NB4 (cell line): ENCODE measurements at regions not wholly inside any gene's neighbourhood (a gene's known extent, or its start where the extent isn't known, plus 50 kb on each side); places are given as distances from the start of the nearest gene placed in this dataset.

Experiments used
- DNase-seq: peaks from one replicate; pipeline ENCODE4 v3.0.0; 2010; ENCODE audit warnings: low read depth
- H3K4me3 ChIP-seq: one replicate; pipeline ENCODE4 v1.5.1; 2011; ENCODE audit warnings: mild to moderate bottlenecking, low read depth, low read length, moderate library complexity
- MYC ChIP-seq: IDR thresholded peaks from 2 replicates; pipeline ENCODE4 v1.6.1; 2011; ENCODE audit warnings: low read depth, low read length
- POLR2A ChIP-seq: IDR thresholded peaks from 2 replicates; pipeline ENCODE4 v1.6.1; 2011; ENCODE audit warnings: mild to moderate bottlenecking; ENCODE audit not compliant: insufficient read length; ENCODE audit errors: extremely low read depth
- TF ChIP-seq, protein P1 (sequence below): IDR thresholded peaks from 2 replicates; pipeline ENCODE4 v1.6.1; 2011; ENCODE audit warnings: low read depth, low read length
- TF ChIP-seq, protein P2 (sequence below): IDR thresholded peaks from one replicate; pipeline ENCODE4 v1.5.1; 2012; ENCODE audit warnings: low read depth, low read length

DNA sequence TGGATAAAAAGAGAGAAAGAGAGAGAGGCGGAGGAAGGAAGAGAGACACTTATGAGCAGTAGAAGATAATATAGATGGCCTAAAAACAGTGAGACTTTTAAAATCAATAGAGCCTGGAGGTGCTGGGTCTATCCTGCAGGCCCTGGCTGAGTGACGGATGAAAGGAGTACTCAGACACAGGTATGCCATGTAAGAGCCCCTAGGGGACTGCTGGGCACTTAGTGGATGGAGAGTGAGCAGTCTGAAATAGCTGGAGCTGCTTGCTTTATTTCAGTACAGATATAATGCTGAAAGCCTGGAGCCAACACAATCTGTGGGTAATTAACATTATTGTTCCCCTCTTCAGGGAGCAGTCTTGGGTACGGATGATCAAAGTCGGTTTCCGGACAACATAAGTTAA, 578.6 kb downstream of the SPOCK3 start:
- no peak overlapping the region for H3K4me3 ChIP-seq
- no peak for TF ChIP-seq MYC
- TF ChIP-seq, protein P1, sequence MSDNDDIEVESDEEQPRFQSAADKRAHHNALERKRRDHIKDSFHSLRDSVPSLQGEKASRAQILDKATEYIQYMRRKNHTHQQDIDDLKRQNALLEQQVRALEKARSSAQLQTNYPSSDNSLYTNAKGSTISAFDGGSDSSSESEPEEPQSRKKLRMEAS: no peak
- TF ChIP-seq POLR2A: no peak
- TF ChIP-seq, protein P2, sequence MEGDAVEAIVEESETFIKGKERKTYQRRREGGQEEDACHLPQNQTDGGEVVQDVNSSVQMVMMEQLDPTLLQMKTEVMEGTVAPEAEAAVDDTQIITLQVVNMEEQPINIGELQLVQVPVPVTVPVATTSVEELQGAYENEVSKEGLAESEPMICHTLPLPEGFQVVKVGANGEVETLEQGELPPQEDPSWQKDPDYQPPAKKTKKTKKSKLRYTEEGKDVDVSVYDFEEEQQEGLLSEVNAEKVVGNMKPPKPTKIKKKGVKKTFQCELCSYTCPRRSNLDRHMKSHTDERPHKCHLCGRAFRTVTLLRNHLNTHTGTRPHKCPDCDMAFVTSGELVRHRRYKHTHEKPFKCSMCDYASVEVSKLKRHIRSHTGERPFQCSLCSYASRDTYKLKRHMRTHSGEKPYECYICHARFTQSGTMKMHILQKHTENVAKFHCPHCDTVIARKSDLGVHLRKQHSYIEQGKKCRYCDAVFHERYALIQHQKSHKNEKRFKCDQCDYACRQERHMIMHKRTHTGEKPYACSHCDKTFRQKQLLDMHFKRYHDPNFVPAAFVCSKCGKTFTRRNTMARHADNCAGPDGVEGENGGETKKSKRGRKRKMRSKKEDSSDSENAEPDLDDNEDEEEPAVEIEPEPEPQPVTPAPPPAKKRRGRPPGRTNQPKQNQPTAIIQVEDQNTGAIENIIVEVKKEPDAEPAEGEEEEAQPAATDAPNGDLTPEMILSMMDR: no peak
- no peak for DNase-seq

DNA sequence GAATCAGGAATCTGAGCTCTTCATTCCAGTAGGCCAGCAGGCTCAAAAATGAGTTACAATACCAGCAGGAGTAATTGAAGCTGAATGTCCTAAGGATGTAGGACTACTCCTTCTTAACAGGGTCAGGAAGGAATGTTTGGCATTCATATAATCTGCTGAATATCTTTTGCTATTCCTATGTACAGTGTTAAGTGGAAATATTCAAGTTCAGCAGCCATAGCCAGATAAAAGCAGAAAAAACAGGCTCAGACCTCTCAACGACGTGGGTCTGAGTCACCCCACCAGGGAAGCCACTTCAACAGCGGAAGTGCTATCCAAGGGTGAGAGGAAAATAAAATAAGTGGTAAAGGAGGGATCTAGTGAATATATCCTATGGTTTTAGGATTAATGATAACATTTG, 577.0 kb downstream of the SPOCK3 start:
- no peak overlapping the region for H3K4me3 ChIP-seq
- no peak for DNase-seq
- TF ChIP-seq, protein P2: no peak
- TF ChIP-seq MYC: no peak
- TF ChIP-seq, protein P1: no peak
- no peak for TF ChIP-seq POLR2A

DNA sequence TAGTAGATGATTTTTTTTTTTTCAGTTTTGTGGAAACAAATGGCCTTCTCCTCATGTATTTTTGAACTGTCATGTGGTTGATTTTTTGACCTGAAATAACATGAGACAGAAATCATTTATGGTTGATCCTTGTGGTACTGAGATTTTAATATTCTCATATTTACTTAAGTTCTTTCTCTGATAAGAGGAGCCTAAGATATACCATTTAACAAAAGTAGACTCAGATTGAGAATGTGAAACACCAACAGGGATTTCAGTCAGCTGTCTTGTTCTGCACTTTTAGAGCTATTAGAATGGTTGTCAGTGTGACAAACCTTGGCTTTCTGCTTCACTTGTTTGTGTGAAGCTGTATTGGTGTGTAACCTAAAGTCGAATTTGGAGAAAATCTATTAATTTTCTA, 575.7 kb downstream of the SPOCK3 start:
- no peak for DNase-seq
- no peak overlapping the region for H3K4me3 ChIP-seq
- TF ChIP-seq, protein P2: no peak
- TF ChIP-seq, protein P1: no peak
- TF ChIP-seq MYC (no peak), POLR2A (no peak)

DNA sequence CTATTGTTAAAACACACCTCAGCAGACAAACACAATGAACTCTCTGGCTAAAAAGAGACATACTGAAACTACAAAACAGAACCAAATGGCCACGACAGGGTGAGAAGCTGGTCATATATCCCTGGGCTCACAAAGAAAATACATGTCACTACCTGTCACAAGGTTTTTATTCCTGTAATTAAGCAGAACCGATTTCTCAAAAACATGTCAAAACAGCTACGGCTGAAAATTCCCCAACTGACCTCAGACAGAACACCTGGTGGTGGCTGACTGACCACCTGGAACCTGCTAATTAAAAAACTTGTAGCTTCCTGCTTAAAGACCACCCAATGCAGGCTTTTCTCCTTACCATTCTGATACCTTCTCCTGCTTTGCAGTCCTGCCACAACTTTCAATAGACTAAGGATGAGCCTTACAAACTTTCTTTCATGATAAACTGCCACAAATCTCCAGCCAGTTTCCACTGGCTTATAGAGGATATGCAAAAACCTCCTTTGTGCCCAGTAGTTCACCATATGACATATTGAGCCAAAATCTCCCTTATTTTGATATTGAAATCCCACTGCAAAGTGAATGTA, 571.9 kb downstream of the SPOCK3 start:
- no peak overlapping the region for H3K4me3 ChIP-seq
- no peak for DNase-seq
- no peak for TF ChIP-seq MYC
- TF ChIP-seq POLR2A: no peak
- TF ChIP-seq, protein P2: no peak
- TF ChIP-seq, protein P1: no peak

DNA sequence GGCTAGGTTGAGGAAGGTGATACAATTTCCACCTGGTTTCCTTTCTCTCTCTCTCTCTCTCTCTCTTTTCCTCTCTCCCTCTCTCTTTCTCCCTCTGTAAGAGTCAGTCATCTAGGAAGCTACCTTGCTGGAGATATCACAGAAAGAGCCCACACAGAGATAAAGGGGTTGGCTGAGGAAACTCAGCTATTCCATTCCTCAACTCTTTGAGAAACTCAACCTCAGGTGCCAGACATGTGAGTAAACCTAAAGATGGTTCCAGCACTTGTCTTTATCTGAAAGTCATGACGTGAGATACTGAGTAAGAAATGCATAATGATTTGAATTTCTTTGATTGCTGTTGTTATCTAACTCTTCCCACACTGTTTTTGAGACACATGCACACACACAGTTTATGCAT, 564.0 kb downstream of the SPOCK3 start:
- TF ChIP-seq MYC: no peak
- TF ChIP-seq, protein P2: no peak
- TF ChIP-seq POLR2A: no peak
- TF ChIP-seq, protein P1: no peak
- no peak overlapping the region for H3K4me3 ChIP-seq
- DNase-seq: no peak
